ENCODE measurements at regions not wholly inside any gene's neighbourhood (a gene's known extent, or its start where the extent isn't known, plus 50 kb on each side); places are given as distances from the start of the nearest gene placed in this dataset.

DNA sequence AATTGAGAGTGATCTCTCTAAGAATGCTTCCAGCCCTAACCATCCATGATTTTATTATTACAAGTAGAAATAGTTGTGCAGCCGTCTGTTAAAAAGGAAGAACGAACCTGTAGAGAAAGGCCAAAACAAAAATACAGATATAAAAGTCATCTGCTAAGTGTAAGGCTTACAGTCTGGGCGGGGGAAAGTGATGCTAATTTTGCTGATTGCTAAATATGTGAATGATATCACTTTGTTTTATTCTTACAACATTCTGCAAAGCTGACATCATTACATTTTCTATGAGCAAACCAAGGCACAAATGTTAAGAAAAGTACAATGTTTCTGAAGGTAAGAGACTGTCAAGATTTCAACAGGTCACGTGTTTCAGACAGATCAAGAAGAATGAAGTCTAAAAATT, 101.5 kb upstream of the RAP1B start:
- no peaks in the 10 kb centered on the region for H3K27me3 Mint-ChIP-seq
- no peaks in the 10 kb centered on the region for H3K4me1 Mint-ChIP-seq (ENCODE audit: low read depth)
- no peak overlapping the region for H3K27ac Mint-ChIP-seq
- no peaks in the 10 kb centered on the region for H3K36me3 Mint-ChIP-seq
- H3K9me3 Mint-ChIP-seq (ENCODE audit: low read depth) = peaks cover 3% of the 10 kb centered on the region
- H3K4me3 Mint-ChIP-seq = no peak overlapping the region

DNA sequence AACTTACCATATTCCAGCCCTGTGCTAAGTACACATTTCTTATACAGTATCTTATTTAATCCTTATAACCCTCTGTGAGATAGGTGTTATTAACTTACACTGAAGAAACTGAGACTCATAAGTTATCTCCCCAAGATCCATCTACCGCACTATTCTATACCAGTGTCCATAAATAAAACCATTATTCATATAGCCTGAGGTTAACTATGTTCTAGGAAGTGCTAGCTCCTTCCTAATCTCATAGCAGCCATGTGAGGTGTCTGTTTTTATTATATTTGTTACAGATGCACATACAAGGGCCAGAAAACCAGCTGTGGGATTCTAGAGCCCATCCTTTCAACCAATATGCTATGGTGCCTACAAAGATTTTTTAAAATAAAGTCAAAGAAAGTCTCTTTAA, 100.3 kb upstream of the RAP1B start:
- Mint-ChIP-seq H3K36me3 (no peaks in the 10 kb centered on the region), H3K9me3 (ENCODE audit: low read depth) (peaks cover 3% of the 10 kb centered on the region), H3K4me3 (no peak overlapping the region), H3K4me1 (ENCODE audit: low read depth) (no peaks in the 10 kb centered on the region), H3K27ac (no peak overlapping the region), H3K27me3 (no peaks in the 10 kb centered on the region)

DNA sequence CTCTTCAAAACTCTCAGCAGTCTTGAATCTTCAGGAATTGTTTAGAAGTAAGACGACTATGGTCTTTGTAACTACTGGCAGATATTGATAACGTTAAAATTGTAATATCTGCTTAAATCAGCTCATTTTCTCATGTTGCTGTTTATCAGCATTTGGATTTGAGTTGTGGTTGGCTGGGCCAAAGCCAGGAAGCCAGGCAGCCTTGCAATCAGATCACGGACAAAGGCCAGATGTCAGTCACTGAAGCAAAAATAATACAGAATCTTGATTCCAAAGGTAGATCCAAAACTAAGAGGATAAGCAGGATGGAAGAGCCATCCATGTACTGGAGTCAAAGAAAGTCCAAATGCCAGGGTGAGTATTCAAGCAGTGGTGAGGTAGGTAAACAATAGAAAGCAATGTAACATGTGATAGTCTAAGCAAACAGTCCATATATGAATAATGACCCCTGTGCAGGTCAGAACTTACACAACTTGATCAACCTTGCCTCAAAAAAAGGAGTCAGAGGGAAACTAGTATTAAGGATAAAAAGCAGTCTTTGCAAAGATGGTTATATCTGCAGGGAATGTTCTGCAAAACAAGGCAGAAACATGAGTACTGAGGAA, 95.8 kb upstream of the RAP1B start:
- H3K9me3 Mint-ChIP-seq (ENCODE audit: low read depth) = peaks cover 3% of the 10 kb centered on the region
- peaks cover 3% of the 10 kb centered on the region for H3K4me1 Mint-ChIP-seq (ENCODE audit: low read depth)
- no peak overlapping the region for H3K27ac Mint-ChIP-seq
- no peaks in the 10 kb centered on the region for H3K27me3 Mint-ChIP-seq
- no peaks in the 10 kb centered on the region for H3K36me3 Mint-ChIP-seq
- H3K4me3 Mint-ChIP-seq = no peak overlapping the region

DNA sequence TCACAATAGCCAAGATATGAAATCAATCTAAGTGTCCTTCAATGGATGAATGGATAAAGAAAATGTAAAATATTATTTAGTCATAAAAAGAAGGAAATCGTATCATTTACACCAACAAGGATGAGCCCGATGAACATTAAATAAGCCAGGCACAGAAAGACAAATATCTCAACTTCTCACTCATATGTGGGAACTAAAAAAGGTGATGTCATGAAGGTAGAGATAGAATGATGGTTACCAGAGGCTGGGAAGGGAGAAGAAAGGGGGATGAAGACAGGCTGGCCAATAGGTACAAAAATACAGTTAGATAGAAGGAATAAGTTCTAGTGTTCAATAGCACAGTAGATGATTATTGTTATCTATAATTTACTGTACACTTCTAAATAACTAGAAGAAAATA, 94.9 kb upstream of the RAP1B start:
- Mint-ChIP-seq H3K27me3 (no peaks in the 10 kb centered on the region), H3K9me3 (ENCODE audit: low read depth) (peaks cover 3% of the 10 kb centered on the region), H3K27ac (no peak overlapping the region), H3K36me3 (no peaks in the 10 kb centered on the region), H3K4me1 (ENCODE audit: low read depth) (peaks cover 3% of the 10 kb centered on the region), H3K4me3 (no peak overlapping the region)

DNA sequence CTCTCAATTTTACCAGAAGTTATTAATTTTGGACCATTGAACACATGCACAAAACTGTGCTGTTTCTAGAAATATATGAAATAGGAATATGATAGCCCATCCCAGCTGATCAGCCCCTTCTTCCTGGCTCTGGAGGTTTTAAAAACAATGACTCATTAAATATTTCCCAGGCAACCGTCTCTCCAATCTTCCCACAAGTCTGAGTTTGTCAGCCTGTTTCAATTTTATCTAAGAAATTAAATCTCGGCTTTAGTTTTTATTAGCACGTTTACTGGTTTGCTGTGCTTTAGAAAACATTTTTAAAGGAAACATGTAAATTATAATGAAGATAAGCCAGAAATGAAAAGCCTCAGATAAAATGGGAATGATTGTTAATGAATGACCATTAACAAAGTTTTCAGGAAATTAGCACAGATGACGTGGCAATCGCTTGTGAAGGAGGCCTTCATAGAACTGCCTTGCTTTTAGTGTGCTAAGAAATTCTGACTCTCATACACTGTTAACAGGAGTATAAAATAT, 89.3 kb upstream of the RAP1B start:
- Mint-ChIP-seq H3K4me1 (ENCODE audit: low read depth) (peaks cover 3% of the 10 kb centered on the region), H3K27ac (no peak overlapping the region), H3K4me3 (no peak overlapping the region), H3K36me3 (no peaks in the 10 kb centered on the region), H3K9me3 (ENCODE audit: low read depth) (no peaks in the 10 kb centered on the region), H3K27me3 (no peaks in the 10 kb centered on the region)

DNA sequence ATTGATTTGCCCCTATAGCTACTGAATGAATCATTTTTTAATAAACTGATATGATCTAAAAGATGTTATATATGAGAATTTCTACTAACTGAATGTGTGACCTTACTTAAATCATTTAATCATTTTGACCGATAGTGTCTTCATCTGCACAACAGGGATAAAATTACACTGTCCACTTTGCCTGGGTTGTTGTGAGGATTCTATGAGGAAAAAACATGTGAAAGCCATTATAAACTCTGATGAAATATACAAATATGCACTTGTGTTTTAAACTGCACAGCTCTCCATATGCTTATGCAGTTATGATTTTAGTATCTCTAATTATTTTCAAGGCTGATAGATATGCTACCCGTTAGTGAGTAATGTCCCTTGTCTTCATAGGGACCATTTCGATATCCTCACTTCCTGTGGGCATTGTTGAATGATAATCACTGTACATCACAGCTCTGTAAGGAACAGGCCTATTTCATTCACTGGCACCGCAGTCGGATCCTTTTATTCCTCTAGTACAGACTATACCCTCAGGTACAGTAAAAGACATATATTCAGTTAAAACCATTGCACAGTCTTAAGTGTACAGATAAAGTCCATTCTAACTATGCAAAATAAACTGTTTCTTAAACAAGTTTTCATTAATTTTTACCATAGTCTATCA, 88.7 kb upstream of the RAP1B start:
- Mint-ChIP-seq H3K27me3 (no peaks in the 10 kb centered on the region), H3K9me3 (ENCODE audit: low read depth) (no peaks in the 10 kb centered on the region), H3K36me3 (no peaks in the 10 kb centered on the region), H3K4me1 (ENCODE audit: low read depth) (peaks cover 3% of the 10 kb centered on the region), H3K4me3 (no peak overlapping the region), H3K27ac (no peak overlapping the region)

DNA sequence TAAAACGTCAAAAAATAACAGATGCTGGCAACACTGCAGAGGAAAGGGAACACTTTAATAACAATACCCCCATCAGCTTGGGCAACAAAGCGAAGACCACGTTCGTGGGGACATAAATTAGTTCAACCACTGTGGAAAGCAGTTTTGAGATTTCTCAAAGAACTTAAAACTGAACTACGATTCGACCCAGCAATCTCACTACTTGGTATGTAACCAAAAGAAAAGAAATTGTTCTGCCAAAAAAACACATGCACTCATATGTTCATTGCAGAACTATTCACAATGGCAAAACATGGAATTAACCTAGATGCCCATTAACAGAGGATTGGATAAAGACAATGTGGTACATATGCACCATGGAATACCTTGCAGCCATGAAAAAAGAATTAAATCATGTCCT, 81.2 kb upstream of the RAP1B start:
- no peak overlapping the region for H3K27ac Mint-ChIP-seq

DNA sequence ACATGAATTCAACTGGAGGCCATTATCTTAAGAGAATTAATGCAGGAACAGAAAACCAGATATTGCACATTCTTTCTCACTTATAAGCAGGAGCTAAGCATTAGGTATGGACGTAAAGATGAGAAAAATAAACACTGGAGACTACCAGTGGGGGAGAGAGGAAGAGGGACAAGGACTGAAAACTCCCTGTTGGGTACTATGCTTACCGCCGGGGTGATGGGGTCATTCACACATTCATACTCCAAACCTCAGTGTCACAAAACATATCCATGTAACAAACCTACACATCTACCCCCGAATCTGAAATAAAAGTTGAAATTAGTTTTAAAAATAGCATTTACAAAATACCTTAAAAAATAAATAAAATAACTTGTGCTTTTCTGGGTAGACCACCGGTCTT, 80.8 kb upstream of the RAP1B start:
- Mint-ChIP-seq H3K4me3 (no peak overlapping the region), H3K27me3 (no peaks in the 10 kb centered on the region), H3K9me3 (ENCODE audit: low read depth) (peaks cover 6% of the 10 kb centered on the region), H3K27ac (no peak overlapping the region), H3K4me1 (ENCODE audit: low read depth) (peaks cover 16% of the 10 kb centered on the region), H3K36me3 (peaks cover 5% of the 10 kb centered on the region)

More for the DNA sequence above, 81.2 kb upstream of the RAP1B start:
- Mint-ChIP-seq H3K4me3 (no peak overlapping the region), H3K36me3 (peaks cover 5% of the 10 kb centered on the region), H3K4me1 (ENCODE audit: low read depth) (peaks cover 16% of the 10 kb centered on the region), H3K27me3 (no peaks in the 10 kb centered on the region), H3K9me3 (ENCODE audit: low read depth) (peaks cover 6% of the 10 kb centered on the region)

DNA sequence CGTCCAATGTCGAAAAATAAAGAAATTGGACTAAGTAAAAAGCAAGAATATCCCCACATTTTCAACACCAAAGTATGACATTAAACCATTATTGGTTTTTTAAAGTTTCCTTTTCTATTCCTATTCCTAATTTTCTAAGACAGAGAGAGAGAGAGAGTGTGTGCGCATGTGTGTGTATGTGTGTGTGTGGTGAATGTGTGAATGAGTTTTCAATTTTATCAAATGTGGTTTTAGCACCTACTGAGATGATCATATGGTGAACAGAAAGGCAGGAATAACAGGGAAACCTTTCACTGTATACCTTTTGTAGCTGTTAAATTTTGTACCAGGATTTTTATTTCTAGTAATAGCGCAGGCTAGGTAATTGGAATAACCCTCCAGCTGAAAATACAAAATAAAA, 80.4 kb upstream of the RAP1B start:
- Mint-ChIP-seq H3K9me3 (ENCODE audit: low read depth) (peaks cover 6% of the 10 kb centered on the region), H3K4me1 (ENCODE audit: low read depth) (peaks cover 16% of the 10 kb centered on the region)

DNA sequence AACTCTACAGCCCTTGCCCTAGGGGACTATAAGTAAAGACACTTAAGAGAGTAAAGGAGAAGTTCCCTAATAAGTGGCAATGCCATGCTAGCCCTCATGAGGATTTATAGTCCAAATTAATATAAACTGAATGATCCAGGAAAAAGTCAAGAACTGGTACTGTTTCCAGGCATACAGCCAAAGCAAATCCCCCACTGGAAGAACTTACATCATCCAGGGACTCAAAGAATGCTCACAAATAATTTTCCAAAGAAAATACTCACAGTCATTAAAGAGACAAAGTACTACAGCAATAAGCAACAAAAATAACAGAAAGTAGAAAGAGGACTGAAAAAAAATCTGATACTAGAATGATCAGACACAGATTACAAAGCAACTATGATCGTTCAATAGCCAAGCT, 79.7 kb upstream of the RAP1B start:
- H3K9me3 Mint-ChIP-seq (ENCODE audit: low read depth) = peaks cover 6% of the 10 kb centered on the region
- peaks cover 18% of the 10 kb centered on the region for H3K4me1 Mint-ChIP-seq (ENCODE audit: low read depth)
- no peak overlapping the region for H3K27ac Mint-ChIP-seq
- peaks cover 5% of the 10 kb centered on the region for H3K36me3 Mint-ChIP-seq
- no peak overlapping the region for H3K4me3 Mint-ChIP-seq
- H3K27me3 Mint-ChIP-seq = no peaks in the 10 kb centered on the region

More for the DNA sequence above, 80.4 kb upstream of the RAP1B start:
- H3K4me3 Mint-ChIP-seq = no peak overlapping the region
- H3K36me3 Mint-ChIP-seq = peaks cover 5% of the 10 kb centered on the region
- no peak overlapping the region for H3K27ac Mint-ChIP-seq
- H3K27me3 Mint-ChIP-seq = no peaks in the 10 kb centered on the region

DNA sequence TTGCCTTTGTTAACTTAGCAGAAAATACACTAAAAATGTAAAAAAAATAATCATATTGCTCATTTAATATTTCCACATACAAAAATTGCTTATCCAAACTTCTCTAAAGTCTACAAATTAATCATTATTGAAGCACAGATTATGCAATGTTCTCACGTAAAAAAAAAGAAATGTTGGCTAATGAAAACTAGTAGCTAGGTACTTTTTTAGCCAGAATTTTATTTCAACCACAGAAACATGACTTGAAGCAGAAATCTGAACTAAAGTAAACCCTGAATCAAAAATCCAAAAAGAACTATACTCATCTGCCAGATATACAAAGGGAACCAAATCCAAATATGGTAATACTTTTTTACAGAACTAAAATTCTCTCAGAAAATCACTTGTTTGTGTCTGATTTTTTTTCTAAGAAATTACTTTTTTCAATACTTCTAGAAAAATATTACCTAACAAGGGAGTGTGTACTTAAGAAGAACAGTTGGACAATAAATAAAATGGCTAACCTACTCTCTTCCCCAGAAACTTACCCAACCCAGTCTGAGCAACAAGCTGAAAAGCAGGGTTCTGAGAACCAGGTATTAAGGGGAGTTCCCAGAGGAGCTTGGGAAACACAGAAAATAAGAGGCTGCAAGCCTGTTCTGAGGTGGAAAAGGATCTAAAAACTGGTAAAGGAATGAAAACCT, 78.4 kb upstream of the RAP1B start:
- Mint-ChIP-seq H3K9me3 (ENCODE audit: low read depth) (peaks cover 3% of the 10 kb centered on the region), H3K36me3 (peaks cover 4% of the 10 kb centered on the region), H3K4me1 (ENCODE audit: low read depth) (peaks cover 29% of the 10 kb centered on the region), H3K27ac (no peak overlapping the region), H3K27me3 (no peaks in the 10 kb centered on the region), H3K4me3 (no peak overlapping the region)

DNA sequence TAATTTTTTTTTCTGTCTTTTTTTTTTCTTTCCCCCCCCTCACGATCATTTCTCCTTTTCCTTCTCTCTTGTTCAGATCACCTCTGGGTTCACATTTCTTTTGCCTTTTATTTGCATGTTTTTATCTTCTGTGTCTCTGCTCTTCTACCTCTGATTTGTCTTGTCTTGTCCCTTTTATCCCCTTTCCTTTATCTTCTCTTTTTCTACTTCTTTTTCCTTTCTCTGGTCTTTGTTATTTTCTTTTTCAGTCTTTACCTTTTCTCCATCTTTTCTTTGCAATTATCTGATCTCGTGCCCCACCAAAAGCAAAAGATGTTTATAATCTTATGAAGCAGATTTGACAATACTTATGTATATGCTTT, 77.8 kb upstream of the RAP1B start:
- Mint-ChIP-seq H3K4me1 (ENCODE audit: low read depth) (peaks cover 33% of the 10 kb centered on the region), H3K4me3 (no peak overlapping the region), H3K9me3 (ENCODE audit: low read depth) (no peaks in the 10 kb centered on the region), H3K36me3 (peaks cover 2% of the 10 kb centered on the region), H3K27me3 (no peaks in the 10 kb centered on the region), H3K27ac (no peak overlapping the region)

DNA sequence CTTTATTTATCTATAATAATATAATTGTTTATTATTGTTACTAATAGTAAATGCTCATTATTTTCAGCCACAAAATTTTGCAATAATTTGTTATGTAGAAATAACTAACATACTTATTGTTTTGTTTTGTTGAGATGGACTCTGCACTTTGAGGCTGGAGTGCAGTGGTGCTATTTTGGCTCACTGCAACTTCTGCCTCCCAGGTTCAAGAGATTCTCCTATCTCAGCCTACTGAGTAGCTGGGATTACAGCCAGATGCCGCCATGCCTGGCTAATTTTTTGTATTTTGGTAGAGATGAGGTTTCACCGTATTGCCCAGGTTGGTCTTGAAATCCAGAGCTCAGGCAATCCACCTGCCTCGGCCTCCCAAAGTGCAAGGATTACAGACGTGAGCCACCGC, 76.6 kb upstream of the RAP1B start:
- Mint-ChIP-seq H3K9me3 (ENCODE audit: low read depth) (no peaks in the 10 kb centered on the region), H3K27ac (no peak overlapping the region), H3K36me3 (peaks cover 2% of the 10 kb centered on the region), H3K4me1 (ENCODE audit: low read depth) (peaks cover 46% of the 10 kb centered on the region), H3K4me3 (no peak overlapping the region), H3K27me3 (no peaks in the 10 kb centered on the region)

DNA sequence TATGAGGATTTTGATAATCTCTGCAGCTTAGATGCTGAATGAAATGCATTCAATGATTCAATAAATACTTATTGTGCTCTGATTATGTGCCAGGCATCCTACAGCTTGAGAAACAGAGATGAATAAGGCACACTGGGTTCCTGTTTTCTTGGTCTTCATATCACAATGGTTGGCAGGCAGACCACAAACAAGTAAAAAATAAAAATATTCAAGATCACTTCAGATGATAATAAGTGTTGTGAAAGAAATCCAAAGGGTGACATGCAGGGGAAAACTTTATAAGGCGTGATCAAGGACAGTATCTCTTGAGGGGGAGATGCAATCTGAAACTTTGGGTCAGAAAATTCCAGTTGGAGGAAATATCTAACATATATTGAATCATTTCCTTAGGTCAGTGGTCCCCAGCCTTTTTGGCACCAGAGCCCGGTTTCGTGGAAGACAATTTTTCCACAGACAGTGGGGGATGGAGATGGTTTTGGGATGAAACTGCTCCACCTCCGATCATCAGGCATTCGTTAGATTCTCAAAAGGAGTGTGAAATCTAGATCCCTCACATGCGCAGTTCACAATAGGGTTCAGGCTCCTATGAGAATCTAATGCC, 73.7 kb upstream of the RAP1B start:
- Mint-ChIP-seq H3K27ac (peak overlapping the region; percentile 19), H3K27me3 (no peaks in the 10 kb centered on the region), H3K36me3 (peaks cover 4% of the 10 kb centered on the region), H3K4me1 (ENCODE audit: low read depth) (peaks cover 66% of the 10 kb centered on the region), H3K9me3 (ENCODE audit: low read depth) (peaks cover 6% of the 10 kb centered on the region), H3K4me3 (no peak overlapping the region)

DNA sequence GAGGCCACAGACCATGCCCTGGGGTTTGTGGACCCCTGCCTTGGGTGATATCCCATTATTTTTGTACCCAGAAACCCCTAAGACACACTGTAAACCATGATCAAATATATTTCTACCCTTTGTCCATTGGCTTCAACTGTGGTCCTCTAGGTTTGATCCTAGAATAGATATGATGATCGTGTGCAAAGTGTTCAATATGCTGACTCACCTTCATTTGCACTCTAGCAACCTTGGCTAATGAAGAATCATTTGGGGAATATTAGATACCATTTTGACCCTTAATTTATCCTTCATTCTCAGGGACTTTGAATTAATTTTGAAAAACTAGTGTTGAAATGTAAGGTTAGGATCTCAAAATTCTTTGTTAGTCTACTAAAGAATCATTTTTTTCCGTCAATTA, 73.1 kb upstream of the RAP1B start:
- Mint-ChIP-seq H3K36me3 (peaks cover 4% of the 10 kb centered on the region), H3K9me3 (ENCODE audit: low read depth) (peaks cover 6% of the 10 kb centered on the region), H3K4me1 (ENCODE audit: low read depth) (peaks cover 62% of the 10 kb centered on the region), H3K4me3 (no peak overlapping the region), H3K27me3 (no peaks in the 10 kb centered on the region), H3K27ac (peak overlapping the region; percentile 22)
